Esophagus squamous epithelium (tissue), 5 donors: ENCODE measurements at regions not wholly inside any gene's neighbourhood (a gene's known extent, or its start where the extent isn't known, plus 50 kb on each side); places are given as distances from the start of the nearest gene placed in this dataset.

Source experiments
- DNase-seq: peaks from one replicate; lab custom pipeline; 2025; lab: John Stamatoyannopoulos, UW
- H3K27ac ChIP-seq, 4 donors: fragments of 200-600 bp; sonication (generic); one replicate each; pipeline ENCODE4 v1.5.1; 2016 to 2019; ENCODE audit warnings: mild to moderate bottlenecking in 1 of 4
- H3K27me3 ChIP-seq, 4 donors: fragments of 200-600 bp; sonication (generic); 1 replicate in 3 of 4; 2 replicates in 1 of 4; pipeline versions ENCODE4 v1.5.1 to v1.6.0; 2017 to 2021; ENCODE audit warnings: antibody characterized with exemption in 1 of 4
- H3K36me3 ChIP-seq, 3 donors: fragments of 200-600 bp; sonication (generic); one replicate each; pipeline ENCODE4 v1.5.1; 2016 to 2019
- H3K4me1 ChIP-seq, 3 donors: fragments of 200-600 bp; sonication (generic); one replicate each; pipeline ENCODE4 v1.5.1; 2017 to 2019
- H3K4me3 ChIP-seq, 4 donors: fragments of 200-600 bp; sonication (generic); 1 replicate in 3 of 4; 2 replicates in 1 of 4; pipeline ENCODE4 v1.5.1; 2016 to 2019; ENCODE audit warnings: mild to moderate bottlenecking in 2 of 4, moderate library complexity in 1 of 4
- H3K9me3 ChIP-seq, 3 donors: fragments of 200-600 bp; sonication (generic); one replicate each; pipeline ENCODE4 v1.5.1; 2016 to 2019
- POLR2A ChIP-seq, 4 donors: fragments of 450-650 bp; IDR thresholded peaks; one replicate each; pipeline ENCODE4 v1.6.1; 2017; ENCODE audit warnings: antibody characterized with exemption in 4 of 4, mild to moderate bottlenecking in 4 of 4, moderate library complexity in 3 of 4
- WGBS, 2 donors: methylation state at CpG; one replicate each; pipeline ENCODE4 v1.1.5; 2018; 5-methylcytosine and 5-hydroxymethylcytosine counted together
- intact Hi-C: fragments of 100-400 bp; cut with DNase I; formaldehyde crosslinking; loops from one replicate; pipeline ENCODE4 v1.15.0; 2022
- TF ChIP-seq, protein P1 (sequence below), 6 experiments: fragments of 450-650 bp in 4 of 6; fragments of 200-600 bp in 2 of 6; sonication (generic) in 2 of 6; IDR thresholded peaks; one replicate each; pipeline ENCODE4 v1.5.1; 2016 to 2019; ENCODE audit warnings: antibody characterized with exemption in 6 of 6, mild to moderate bottlenecking in 4 of 6, moderate library complexity in 4 of 6
- donor health status: DM: yes; HTN: yes; CAD: no.

DNA sequence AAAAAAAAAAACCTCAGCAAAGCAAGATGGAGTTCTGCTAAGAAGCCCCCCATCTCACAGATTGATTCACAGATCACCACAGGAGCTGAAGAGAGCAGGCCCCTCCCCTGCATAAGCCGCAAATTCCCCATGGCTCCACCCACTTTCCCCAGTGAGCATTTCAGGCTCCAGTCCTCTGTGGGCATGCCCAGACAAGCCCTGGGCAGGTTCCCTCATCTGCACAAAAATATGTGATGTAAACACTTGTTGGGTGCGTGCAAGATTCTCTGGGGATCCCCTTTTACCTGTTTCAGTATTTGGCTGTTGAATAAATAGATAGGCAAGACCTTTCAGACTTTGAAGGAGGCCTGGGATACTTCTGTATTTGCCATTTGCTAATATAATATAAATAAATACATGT is 514.3 kb downstream of the PCDH7 start:
- Histone ChIP-seq H3K4me3 (no peak overlapping the region), H3K4me1 (no peaks in the 10 kb centered on the region), H3K27me3 (no peaks in the 10 kb centered on the region), H3K27ac (no peak overlapping the region), H3K9me3 (peaks cover 0 to 6% (median 0%) of the 10 kb centered on the region in 3 donors), H3K36me3 (no peaks in the 10 kb centered on the region)
- no peak for DNase-seq
- 52 to 68% methylated on average over 2 of the region's 2 CpGs for WGBS, 2 donors
- intact Hi-C loops = no loop called here
- TF ChIP-seq POLR2A (IDR thresholded peaks at IDR 0.05) = no peak
- TF ChIP-seq, protein P1, sequence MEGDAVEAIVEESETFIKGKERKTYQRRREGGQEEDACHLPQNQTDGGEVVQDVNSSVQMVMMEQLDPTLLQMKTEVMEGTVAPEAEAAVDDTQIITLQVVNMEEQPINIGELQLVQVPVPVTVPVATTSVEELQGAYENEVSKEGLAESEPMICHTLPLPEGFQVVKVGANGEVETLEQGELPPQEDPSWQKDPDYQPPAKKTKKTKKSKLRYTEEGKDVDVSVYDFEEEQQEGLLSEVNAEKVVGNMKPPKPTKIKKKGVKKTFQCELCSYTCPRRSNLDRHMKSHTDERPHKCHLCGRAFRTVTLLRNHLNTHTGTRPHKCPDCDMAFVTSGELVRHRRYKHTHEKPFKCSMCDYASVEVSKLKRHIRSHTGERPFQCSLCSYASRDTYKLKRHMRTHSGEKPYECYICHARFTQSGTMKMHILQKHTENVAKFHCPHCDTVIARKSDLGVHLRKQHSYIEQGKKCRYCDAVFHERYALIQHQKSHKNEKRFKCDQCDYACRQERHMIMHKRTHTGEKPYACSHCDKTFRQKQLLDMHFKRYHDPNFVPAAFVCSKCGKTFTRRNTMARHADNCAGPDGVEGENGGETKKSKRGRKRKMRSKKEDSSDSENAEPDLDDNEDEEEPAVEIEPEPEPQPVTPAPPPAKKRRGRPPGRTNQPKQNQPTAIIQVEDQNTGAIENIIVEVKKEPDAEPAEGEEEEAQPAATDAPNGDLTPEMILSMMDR (IDR thresholded peaks at IDR 0.05) = no peak

GRCh38 chr4:31234901-31235300 is 514.7 kb downstream of the PCDH7 start:
- Histone ChIP-seq H3K4me3 (no peak overlapping the region), H3K27ac (no peak overlapping the region), H3K9me3 (peaks cover 0 to 6% (median 0%) of the 10 kb centered on the region in 3 donors), H3K27me3 (no peaks in the 10 kb centered on the region), H3K4me1 (no peaks in the 10 kb centered on the region), H3K36me3 (no peaks in the 10 kb centered on the region)
- 36 to 40% methylated on average over 1 of the region's 1 CpG for WGBS, 2 donors
- no peak for TF ChIP-seq POLR2A (IDR thresholded peaks at IDR 0.05)
- TF ChIP-seq, protein P1 (IDR thresholded peaks at IDR 0.05) = no peak
- intact Hi-C loops = no loop called here
- no peak for DNase-seq

DNA sequence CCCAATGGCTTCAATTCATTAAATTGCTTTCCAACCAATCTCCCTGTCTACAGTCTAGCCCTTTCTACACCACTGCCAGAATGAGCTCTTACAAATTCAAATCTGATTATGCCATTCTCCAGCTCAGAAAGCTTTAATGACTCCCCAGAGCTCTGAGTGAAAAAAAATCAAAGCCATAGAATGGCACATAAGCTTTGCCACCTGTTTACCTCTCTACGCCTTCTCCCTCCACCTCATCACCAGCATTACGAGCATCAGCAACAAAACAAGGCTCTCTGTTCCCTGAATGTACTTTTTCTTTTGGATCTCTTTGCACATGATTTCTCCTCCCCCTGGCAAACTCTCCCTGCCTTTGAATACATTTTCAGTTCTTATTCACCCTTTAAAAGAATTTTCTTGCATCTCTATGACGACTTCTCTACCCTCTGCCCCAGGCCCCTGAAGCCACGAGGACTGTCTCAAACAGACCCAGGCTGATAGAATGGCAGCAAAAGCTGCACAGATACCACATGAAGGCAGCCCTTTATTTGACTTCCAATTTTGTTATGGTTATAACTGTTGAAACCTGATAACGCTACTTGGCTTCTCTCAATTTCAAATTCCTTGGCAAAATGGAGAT is 516.0 kb downstream of the PCDH7 start:
- Histone ChIP-seq H3K36me3 (no peaks in the 10 kb centered on the region), H3K4me3 (no peak overlapping the region), H3K4me1 (no peaks in the 10 kb centered on the region), H3K27ac (no peak overlapping the region), H3K27me3 (no peaks in the 10 kb centered on the region), H3K9me3 (peaks cover 0 to 6% (median 0%) of the 10 kb centered on the region in 3 donors)
- DNase-seq = no peak
- intact Hi-C loops = no loop called here
- 74 to 79% methylated on average over 5 of the region's 5 CpGs for WGBS, 2 donors
- TF ChIP-seq, protein P1 (IDR thresholded peaks at IDR 0.05) = no peak

DNA sequence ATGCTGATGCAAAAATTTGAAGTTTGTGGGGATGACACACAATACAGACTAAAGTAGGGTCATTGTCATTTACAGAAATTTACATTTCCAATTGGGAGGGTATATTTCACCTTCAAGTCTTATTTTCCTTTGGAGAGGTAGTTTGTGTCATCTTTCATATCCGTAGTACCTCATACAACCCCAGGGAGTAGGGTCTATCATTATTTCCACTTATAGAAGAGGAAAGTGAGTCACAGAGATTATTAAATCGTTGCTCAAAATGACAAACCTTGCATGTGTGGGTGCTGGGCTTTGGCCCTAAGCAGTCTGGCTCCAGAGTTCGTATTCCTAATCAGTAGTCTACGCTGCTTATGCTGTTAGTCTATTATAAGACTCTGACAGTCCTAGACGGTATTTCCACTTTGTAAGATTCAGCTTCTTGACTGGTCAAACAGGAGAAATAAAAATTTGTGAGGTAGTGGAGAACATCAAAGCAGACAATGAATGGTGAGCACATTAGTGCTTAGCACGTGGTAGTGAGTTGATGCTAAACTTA is 516.5 kb downstream of the PCDH7 start:
- intact Hi-C loops = no loop called here
- peaks cover 0 to 6% (median 0%) of the 10 kb centered on the region in 3 donors for H3K9me3 ChIP-seq
- WGBS, 2 donors = 41 to 53% methylated on average over 6 of the region's 6 CpGs
- no peak overlapping the region for H3K27ac ChIP-seq
- TF ChIP-seq, protein P1 (IDR thresholded peaks at IDR 0.05) = no peak
- no peak for TF ChIP-seq POLR2A (IDR thresholded peaks at IDR 0.05)
- no peak overlapping the region for H3K4me3 ChIP-seq
- no peaks in the 10 kb centered on the region for H3K27me3 ChIP-seq
- H3K36me3 ChIP-seq = no peaks in the 10 kb centered on the region
- DNase-seq = no peak
- H3K4me1 ChIP-seq = no peaks in the 10 kb centered on the region

GRCh38 chr4:31237233-31237632 is 517.1 kb downstream of the PCDH7 start:
- Histone ChIP-seq H3K36me3 (no peaks in the 10 kb centered on the region), H3K4me1 (no peaks in the 10 kb centered on the region), H3K9me3 (peaks cover 0 to 6% (median 0%) of the 10 kb centered on the region in 3 donors), H3K4me3 (no peak overlapping the region), H3K27ac (no peak overlapping the region), H3K27me3 (no peaks in the 10 kb centered on the region)
- intact Hi-C loops = no loop called here
- TF ChIP-seq POLR2A (IDR thresholded peaks at IDR 0.05) = no peak
- TF ChIP-seq, protein P1 (IDR thresholded peaks at IDR 0.05) = no peak
- DNase-seq = no peak
